B cell (primary cell): ENCODE measurements at regions not wholly inside any gene's neighbourhood (a gene's known extent, or its start where the extent isn't known, plus 50 kb on each side); places are given as distances from the start of the nearest gene placed in this dataset.

Experiments used
- EZH2 ChIP-seq: IDR thresholded peaks from 2 replicates; pipeline ENCODE4 v1.6.1; 2012; ENCODE audit warnings: borderline replicate concordance, low read depth, mild to moderate bottlenecking, moderate library complexity, low read length; ENCODE audit not compliant: insufficient read depth, poor library complexity, severe bottlenecking
- TF ChIP-seq, protein P1 (sequence below): fragments of 200-600 bp; IDR thresholded peaks from one replicate; pipeline ENCODE4 v1.8.0; 2022; ENCODE audit warnings: antibody characterized with exemption, mild to moderate bottlenecking

DNA sequence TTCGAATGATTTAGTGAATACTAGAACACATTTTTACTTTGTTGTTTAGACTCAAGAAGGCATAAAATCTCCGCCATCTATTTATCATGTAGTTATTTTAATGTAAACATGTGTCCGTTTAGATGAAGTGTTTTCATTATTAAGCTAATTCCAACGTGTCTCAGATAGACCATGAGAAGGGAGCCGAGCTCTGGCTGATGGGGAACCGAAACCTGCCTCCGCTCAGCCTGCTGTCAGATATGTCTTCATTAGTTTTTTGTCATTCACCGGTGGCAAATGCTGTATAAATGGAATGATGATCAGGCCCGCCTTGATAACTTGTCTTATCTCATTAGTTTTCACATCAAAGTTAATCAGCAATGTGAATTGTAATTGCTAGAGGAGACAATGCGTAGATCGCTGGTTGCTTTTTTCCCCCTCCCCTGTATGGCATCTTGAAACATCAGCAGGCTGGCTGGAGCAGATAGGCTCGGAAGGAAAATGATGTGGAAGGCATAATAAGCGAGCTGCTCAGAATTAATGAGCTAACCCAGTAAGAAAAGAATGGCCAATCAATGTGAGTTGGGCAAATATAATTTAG, 136.4 kb downstream of the LINC00237 start:
- TF ChIP-seq, protein P1, sequence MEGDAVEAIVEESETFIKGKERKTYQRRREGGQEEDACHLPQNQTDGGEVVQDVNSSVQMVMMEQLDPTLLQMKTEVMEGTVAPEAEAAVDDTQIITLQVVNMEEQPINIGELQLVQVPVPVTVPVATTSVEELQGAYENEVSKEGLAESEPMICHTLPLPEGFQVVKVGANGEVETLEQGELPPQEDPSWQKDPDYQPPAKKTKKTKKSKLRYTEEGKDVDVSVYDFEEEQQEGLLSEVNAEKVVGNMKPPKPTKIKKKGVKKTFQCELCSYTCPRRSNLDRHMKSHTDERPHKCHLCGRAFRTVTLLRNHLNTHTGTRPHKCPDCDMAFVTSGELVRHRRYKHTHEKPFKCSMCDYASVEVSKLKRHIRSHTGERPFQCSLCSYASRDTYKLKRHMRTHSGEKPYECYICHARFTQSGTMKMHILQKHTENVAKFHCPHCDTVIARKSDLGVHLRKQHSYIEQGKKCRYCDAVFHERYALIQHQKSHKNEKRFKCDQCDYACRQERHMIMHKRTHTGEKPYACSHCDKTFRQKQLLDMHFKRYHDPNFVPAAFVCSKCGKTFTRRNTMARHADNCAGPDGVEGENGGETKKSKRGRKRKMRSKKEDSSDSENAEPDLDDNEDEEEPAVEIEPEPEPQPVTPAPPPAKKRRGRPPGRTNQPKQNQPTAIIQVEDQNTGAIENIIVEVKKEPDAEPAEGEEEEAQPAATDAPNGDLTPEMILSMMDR = no peak
- TF ChIP-seq EZH2 = no peak
